ENCODE measurements at regions not wholly inside any gene's neighbourhood (a gene's known extent, or its start where the extent isn't known, plus 50 kb on each side); places are given as distances from the start of the nearest gene placed in this dataset.

GRCh38 chr5:103333376-103333775 lies 74.8 kb downstream of the MACIR start:
- H3K36me3 Mint-ChIP-seq: no peaks in the 10 kb centered on the region
- H3K27me3 Mint-ChIP-seq: no peaks in the 10 kb centered on the region
- H3K4me1 Mint-ChIP-seq: no peaks in the 10 kb centered on the region
- no peak for ATAC-seq
- H3K4me3 Mint-ChIP-seq: no peak overlapping the region
- no peak overlapping the region for H3K27ac Mint-ChIP-seq
- no peaks in the 10 kb centered on the region for H3K9me3 Mint-ChIP-seq

GRCh38 chr5:103330875-103331274 lies 72.3 kb downstream of the MACIR start:
- H3K27me3 Mint-ChIP-seq: no peaks in the 10 kb centered on the region
- no peaks in the 10 kb centered on the region for H3K36me3 Mint-ChIP-seq
- H3K4me1 Mint-ChIP-seq: no peaks in the 10 kb centered on the region
- H3K9me3 Mint-ChIP-seq: no peaks in the 10 kb centered on the region
- ATAC-seq: no peak
- H3K4me3 Mint-ChIP-seq: no peak overlapping the region
- H3K27ac Mint-ChIP-seq: no peak overlapping the region
